Fibroblast of gingiva (primary cell): ENCODE measurements at regions not wholly inside any gene's neighbourhood (a gene's known extent, or its start where the extent isn't known, plus 50 kb on each side); places are given as distances from the start of the nearest gene placed in this dataset.

Experiments used
- DNase-seq: peaks from one replicate; pipeline ENCODE4 v3.0.0-alpha.2; 2011; ENCODE audit warnings: low read depth

GRCh38 chr15:96023081-96023480 lies 307.4 kb upstream of the NR2F2 start:
- no peak for DNase-seq

DNA sequence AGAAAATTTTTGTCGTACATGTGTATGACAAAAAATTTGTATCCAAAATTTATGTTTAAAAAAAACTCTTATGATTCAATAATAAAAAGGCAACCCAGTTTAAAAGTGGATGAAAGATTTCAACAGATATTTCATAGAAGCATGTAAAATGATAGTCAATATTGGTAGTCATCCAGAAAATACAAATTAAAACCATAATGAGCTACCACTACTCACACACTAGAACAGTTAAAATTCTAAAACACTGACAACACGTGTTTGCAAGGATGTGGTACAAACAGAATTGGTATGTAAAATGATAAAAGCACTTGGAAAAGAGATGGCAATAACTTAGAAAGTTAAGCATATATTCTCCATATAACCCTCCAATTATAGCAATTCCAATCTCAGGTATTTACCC lies 303.0 kb upstream of the NR2F2 start:
- DNase-seq = peak; percentile 51

DNA sequence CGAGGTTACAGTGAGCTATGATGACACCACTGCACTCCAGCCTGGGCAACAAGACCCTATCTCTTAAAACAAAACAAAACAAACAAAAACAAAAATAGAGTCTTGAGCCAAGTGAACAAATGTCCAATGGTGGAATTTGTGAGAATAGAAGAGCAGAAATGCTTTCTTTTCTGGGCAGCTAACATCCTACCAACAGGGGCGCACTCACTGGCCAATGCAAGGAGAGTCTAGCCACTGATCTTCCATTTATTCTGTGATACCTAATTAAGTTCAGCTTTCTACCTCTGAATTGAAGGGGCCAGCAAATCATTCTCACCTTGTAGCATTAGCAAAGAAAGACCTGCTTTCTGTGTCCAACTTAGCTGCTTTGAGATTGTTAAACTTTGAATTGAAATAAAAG lies 301.9 kb upstream of the NR2F2 start:
- DNase-seq = no peak

- no peak for DNase-seq
Measured at GRCh38 chr15:96029172-96029571, 301.3 kb upstream of the NR2F2 start.

GRCh38 chr15:96031426-96032110 lies 298.9 kb upstream of the NR2F2 start:
- no peak for DNase-seq

DNA sequence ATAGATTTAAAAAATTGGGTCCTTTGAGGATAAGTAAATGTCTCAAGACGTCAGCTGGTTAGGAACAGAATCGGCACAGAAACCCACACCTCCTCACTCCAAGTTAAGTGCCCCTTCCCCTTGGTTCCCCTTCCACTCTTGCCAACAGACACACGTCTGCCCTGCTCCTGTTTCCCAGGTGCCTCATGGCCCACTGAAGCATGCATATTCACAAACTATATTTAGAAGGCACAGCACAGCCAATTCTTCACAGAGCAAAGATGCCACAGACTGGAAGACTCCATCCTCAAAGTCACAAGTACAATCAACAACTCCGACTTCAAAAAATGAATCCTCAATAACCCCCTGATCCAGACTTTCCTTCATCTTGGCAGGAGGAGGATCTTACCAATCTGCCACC lies 295.4 kb upstream of the NR2F2 start:
- DNase-seq = no peak

DNA sequence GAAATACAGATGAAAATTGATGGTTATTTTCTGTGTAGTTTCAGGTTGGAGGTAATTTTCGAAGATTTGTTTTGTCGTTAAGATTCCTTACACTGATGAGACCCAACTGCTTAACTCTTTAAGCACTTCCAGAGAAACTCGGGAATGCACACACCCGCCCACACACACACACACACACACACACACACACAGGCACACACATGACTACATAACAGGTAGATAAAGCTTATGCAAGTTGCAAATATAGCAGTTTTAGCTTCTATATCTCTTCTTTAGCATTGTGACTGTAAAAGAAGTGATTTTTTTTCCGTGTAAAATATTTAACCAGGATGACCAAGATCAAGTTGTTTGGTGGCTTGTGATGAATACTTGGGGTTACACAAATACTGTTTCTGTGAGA lies 294.9 kb upstream of the NR2F2 start:
- DNase-seq = no peak

- no peak for DNase-seq
Measured at GRCh38 chr15:96037584-96037983, 292.9 kb upstream of the NR2F2 start.

GRCh38 chr15:96038131-96038530 lies 292.4 kb upstream of the NR2F2 start:
- no peak for DNase-seq

- no peak for DNase-seq
Measured at GRCh38 chr15:96038650-96039049, 291.9 kb upstream of the NR2F2 start.

DNA sequence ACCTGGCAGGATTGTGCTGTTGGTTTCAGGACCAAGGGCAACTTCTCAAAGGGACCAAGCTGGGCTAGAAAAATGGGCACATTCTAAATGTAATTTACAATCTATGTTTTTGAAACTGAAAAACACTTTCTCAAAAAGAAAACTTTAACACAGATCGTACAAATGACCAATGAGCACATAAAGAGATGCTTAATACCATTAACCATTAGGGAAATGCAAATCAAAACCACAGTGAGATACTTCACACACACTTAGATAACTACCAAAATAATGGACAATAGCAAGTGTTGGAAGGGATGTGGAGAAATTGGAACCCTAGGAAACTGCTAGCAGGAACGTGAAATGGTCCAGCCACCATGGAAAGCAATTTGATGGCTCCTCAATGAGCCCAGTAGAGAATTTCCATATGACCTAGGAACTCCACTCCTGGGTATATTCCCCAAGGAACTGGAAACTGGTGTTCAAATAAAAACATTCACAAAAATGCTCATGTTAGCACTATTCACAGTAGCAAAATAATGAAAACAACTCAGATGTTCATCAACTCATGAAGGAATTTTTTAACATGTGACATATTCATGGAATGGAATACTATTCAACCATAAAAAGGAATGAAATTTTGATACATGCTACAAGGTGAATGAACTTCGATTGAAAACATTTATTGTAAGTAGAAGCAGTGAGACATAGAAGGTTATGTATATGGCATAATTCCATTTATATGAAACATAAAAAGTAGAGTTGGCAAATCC lies 288.3 kb upstream of the NR2F2 start:
- no peak for DNase-seq

- peak; percentile 13 for DNase-seq
Measured at GRCh38 chr15:96042734-96043224, 287.7 kb upstream of the NR2F2 start.

DNA sequence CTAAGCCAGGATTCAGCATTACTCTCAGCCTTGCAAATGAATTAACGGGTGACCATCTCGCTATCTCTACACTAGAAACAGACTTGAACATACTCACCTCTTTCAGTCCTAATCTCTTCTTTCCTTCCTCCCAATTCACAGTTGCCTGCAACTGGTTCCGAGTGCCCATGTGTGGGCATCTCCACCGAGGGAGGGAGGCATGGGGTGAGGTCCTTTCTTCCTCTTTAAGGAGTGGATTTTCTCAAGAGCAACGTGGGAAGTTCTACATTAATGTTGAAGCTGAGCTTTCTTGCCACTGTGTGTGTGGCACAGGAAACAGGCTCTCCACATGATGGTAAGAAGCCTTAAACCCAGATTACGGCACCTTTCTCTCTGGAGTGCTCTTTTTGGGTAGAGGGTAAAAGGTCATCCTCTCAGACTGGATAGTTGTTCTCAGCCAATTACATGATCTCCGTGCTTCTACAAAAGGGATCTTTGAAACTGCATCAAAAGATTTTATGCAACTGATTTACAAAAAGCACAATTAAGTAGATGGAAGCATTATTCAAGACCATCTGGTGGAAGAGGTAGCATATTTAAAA lies 286.8 kb upstream of the NR2F2 start:
- no peak for DNase-seq

GRCh38 chr15:96046620-96047240 lies 283.8 kb upstream of the NR2F2 start:
- DNase-seq = peak; percentile 62

DNA sequence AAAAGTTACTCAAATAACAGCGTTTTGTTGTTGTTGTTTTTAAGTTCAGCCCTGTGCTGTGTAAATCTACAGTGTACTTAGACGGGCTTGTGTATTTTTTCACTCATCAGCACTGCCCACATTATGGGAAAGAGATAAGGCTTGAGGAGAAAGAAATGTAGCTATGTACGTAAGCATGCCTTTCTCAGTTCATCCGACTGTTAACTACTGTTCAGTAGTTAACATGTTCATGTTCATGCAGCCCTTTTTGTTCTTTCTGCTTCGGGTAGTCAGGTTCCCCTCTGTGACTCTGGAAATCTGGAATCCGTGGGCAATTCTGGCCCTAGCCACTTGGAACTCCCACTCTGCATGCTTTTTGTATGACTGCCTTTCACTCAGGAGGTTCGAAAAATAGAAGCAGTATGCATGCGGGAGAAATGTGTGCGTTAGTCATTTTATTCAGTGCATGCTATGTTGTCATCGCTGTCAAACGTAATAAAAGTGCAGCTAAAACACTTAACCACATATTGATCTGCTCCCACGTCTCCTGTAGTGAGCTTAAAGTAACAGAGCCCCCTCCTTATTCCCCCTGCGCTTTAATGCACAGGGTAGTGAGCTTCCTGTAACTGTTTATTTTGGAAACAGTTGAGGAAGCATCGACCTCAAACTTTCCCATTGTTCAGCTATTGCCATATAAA lies 283.1 kb upstream of the NR2F2 start:
- peak; percentile 78 for DNase-seq

DNA sequence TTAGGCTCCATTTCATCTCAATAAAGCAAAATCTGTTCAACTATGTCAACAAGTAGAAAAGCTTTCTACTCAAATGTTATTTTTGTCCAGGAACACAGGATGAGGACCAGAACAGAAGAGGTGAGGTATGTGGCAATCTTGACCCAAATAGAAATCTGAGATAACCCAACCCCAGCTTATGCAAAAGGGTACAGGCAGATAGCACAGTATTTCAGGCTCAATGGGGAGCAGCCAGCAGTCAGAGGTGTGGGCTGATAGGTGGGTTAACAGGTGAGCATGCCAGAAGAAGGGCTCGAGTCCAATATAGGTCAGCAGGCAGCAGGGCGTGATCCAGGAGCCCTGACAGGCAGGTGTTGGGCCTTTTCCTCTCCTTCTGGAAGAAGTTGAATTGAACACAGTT lies 281.2 kb upstream of the NR2F2 start:
- no peak for DNase-seq

- DNase-seq = no peak
Measured at GRCh38 chr15:96049766-96050165, 280.7 kb upstream of the NR2F2 start.

GRCh38 chr15:96051598-96051997 lies 278.9 kb upstream of the NR2F2 start:
- DNase-seq = no peak

GRCh38 chr15:96052154-96052553 lies 278.3 kb upstream of the NR2F2 start:
- no peak for DNase-seq

GRCh38 chr15:96052572-96053030 lies 277.9 kb upstream of the NR2F2 start:
- no peak for DNase-seq

DNA sequence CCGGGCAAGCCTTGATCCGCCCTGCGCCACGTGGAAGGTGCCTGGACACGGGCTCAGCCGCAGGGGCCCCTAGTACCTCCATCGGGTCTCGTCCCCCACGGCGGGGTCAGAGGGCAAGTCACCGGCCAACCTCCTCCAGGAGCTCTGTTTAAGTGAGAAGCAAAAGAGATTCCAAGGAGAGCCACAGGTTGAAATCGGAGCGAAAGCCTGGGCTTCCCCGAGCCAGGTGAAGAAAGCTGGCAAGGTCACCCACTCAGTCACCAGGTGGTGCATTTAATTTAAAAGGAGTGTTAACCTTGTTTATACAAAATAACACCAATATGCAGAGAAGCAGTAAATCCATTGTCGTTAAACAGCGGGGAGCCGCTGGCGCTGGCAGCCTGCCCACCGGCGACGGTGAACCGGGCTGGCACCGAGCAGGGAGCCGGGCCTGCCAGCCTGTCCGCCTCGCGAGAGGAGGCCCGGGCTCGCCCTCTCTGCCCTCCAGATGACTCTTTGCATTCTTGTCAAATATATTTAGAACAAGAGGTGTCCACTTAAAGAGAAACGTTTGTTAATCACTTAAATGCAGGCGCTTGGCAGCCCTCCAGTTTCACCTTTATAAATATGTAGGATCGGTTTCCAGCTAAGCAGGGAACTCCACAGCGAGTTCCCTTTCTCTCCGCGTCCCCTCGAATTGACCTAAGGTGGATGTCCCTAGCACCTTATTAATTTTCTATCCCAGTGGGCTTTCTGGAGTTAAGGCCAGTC lies 277.3 kb upstream of the NR2F2 start:
- no peak for DNase-seq
